ENCODE measurements at regions not wholly inside any gene's neighbourhood (a gene's known extent, or its start where the extent isn't known, plus 50 kb on each side); places are given as distances from the start of the nearest gene placed in this dataset.

DNA sequence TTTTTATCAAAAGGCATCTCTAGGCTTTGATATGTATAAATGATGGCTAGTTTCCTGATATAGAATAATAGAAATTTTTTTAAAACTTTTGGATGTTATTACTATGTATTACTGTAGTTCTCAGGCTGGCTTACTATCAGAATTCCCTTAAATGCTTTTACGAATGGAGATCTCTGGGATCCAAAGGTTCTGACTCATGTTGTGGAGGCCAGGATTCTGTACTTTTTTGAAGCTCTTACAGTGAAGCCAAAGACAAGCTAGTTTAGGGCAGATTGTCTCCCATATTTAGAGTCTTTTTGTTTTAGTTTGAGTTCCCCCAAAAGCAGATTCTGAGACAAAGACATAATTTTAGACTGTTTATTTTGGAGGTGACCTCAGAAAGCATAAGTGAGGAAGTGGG, 265.9 kb upstream of the SESN3 start:
- TF ChIP-seq, protein P1, sequence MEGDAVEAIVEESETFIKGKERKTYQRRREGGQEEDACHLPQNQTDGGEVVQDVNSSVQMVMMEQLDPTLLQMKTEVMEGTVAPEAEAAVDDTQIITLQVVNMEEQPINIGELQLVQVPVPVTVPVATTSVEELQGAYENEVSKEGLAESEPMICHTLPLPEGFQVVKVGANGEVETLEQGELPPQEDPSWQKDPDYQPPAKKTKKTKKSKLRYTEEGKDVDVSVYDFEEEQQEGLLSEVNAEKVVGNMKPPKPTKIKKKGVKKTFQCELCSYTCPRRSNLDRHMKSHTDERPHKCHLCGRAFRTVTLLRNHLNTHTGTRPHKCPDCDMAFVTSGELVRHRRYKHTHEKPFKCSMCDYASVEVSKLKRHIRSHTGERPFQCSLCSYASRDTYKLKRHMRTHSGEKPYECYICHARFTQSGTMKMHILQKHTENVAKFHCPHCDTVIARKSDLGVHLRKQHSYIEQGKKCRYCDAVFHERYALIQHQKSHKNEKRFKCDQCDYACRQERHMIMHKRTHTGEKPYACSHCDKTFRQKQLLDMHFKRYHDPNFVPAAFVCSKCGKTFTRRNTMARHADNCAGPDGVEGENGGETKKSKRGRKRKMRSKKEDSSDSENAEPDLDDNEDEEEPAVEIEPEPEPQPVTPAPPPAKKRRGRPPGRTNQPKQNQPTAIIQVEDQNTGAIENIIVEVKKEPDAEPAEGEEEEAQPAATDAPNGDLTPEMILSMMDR (IDR thresholded peaks at IDR 0.05; ENCODE audit: low read depth, low read length) = no peak
- no peak for TF ChIP-seq EZH2phosphoT487 (IDR thresholded peaks at IDR 0.05; ENCODE audit: low read depth)

Measured in OCI-LY3 (cell line).